HG02642 (cell line): ENCODE measurements at regions not wholly inside any gene's neighbourhood (a gene's known extent, or its start where the extent isn't known, plus 50 kb on each side); places are given as distances from the start of the nearest gene placed in this dataset.
"Not testable (repeated sequence)": the region's sequence is repeated elsewhere in the genome, so short reads cannot be mapped to it uniquely, and the experiment has no call there.

Experiments
- ATAC-seq: cut with Tn5 transposase; IDR thresholded peaks from one replicate; pipeline ENCODE4 v1.9.1; 2021; ENCODE audit warnings: mild to moderate bottlenecking; ENCODE audit not compliant: unreplicated experiment, poor library complexity

DNA sequence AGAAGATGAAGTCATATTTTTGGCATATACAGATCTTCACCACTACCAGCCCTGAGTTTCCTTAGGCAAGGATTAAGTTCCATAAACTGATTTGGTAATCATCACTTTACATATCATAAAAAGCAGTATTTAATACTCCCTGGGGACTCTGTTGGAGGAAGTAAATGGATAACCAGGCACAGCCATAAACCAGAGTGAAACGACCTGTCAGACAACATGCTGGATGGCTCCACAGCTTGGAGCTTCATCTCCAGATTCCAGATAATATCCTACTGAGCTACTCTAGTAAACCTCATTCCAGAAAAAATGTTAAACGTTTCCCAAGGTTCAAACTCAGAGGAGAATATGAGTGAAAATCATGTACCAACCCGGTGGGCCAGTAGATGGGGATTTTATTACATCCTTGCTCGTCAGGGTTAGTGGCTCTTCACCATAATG lies 109.2 kb downstream of the BASP1 start:
- ATAC-seq = no peak

GRCh38 chr5:17327048-17327625 lies 109.7 kb downstream of the BASP1 start:
- ATAC-seq = no peak

GRCh38 chr5:17329571-17329970 lies 112.1 kb downstream of the BASP1 start:
- no peak for ATAC-seq

DNA sequence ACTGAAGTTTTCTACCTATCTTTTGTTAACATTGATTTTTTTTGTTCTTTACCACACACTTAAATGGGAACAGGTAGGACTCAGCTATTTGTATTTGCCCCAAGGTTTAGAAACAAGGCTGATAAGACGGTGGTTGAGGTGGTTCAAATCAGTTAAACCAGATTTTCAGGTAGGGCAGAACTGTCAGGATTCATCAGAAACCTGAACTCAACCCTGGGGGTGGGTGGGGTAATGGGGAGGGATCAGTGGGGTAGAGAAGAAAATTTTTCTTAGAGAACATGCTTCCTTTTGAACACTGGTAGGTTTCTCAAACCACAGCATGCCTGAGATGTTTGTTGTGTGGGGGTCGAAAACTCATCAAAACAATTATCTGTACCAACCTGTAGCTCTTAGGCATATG lies 113.0 kb downstream of the BASP1 start:
- ATAC-seq = no peak

- ATAC-seq = no peak
Observed at GRCh38 chr5:17331651-17332050, 114.2 kb downstream of the BASP1 start.

- no peak for ATAC-seq
Observed at GRCh38 chr5:17333755-17334154, 116.3 kb downstream of the BASP1 start.

- no peak for ATAC-seq
Observed at GRCh38 chr5:17336054-17336453, 118.6 kb downstream of the BASP1 start.

- ATAC-seq = not testable (repeated sequence)
Observed at GRCh38 chr5:17336723-17337122, 119.3 kb downstream of the BASP1 start.

- ATAC-seq = no peak
Observed at GRCh38 chr5:17339841-17340240, 122.4 kb downstream of the BASP1 start.

- no peak for ATAC-seq
Observed at GRCh38 chr5:17340379-17340778, 122.9 kb downstream of the BASP1 start.

- ATAC-seq = no peak
Observed at GRCh38 chr5:17340819-17341218, 123.4 kb downstream of the BASP1 start.

DNA sequence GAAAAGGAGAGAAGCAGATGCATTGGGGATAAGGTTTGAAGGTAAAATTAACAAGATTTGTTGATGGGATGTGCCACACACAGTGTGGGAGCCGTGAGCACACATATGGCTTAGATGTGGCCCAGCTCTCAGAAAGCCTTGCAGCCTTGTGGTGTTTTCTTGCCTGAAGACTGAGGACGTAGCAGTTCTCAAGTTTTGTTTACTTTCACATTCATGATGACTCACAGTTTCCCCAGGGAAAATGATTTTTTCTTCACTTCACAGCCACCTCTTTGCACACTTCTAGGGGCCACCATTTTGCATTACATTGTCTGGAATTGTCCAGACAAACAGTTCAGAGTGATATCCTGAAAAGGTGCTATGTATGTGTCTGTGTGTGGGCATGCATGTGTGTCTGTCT lies 126.2 kb downstream of the BASP1 start:
- peak; percentile 86 for ATAC-seq

GRCh38 chr5:17346811-17347210 lies 129.4 kb downstream of the BASP1 start:
- ATAC-seq = no peak

- ATAC-seq = no peak
Observed at GRCh38 chr5:17352223-17352622, 134.8 kb downstream of the BASP1 start.

GRCh38 chr5:17354265-17354664 lies 136.8 kb downstream of the BASP1 start:
- no peak for ATAC-seq

- no peak for ATAC-seq
Observed at GRCh38 chr5:17355586-17356346, 138.3 kb downstream of the BASP1 start.

DNA sequence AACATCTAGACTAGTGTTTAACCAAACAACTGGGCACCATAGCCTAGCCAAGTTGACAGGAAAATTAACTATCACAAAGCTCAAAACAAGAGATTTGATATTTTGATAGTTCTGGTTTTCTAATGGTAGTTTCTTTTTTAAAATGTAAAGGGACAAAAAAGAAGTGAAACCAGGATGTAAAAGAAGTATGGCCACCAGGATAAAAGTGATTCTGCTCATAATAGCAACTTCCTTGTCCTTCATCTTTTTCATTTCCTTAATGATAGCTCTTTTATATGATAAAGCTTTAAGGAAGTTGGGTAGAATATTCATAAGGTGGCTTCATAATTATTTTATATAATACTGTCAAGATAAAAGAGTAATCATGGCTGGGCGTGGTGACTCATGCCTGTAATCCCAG lies 139.1 kb downstream of the BASP1 start:
- ATAC-seq = no peak

- no peak for ATAC-seq
Observed at GRCh38 chr5:17357504-17357903, 140.1 kb downstream of the BASP1 start.

DNA sequence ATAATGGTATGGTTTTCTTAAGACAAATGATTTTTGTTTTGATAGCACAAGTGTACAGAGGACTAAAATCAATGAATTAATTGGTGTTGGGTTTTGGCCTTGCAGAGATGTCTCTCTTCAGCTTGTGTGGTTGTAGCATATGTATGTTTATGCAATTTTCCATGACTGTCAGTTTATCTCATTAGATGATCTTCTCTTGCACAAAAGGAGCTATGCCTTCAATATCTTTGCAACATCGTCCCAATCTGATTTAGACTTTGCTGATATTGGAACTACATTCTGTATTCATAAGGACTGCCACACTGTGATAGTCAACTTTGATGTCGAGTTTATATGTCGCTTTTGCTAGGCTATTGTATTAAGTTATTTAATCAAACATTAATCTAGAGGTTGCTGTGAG lies 140.0 kb upstream of the TAF11L2 start:
- ATAC-seq = no peak

GRCh38 chr5:17359451-17360011 lies 138.5 kb upstream of the TAF11L2 start:
- ATAC-seq = no peak

DNA sequence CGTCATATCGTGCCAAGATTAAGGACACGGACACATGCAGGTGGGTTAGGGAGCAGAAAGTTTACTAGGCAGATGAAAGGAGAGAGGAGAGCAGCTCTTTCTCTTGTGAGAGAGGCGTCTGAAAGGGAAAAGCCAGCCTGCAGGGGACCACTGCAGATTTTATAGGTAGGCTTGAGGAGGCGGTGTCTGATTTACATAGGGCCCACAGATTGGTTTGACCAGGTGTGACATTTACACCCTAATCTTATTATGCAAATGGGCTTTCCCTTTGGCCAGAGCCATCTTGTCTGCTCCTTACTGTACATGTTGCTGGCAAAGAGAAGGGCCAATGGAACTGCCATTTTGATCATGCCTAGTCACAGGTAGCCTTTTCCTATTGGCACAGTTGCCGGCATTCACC lies 137.2 kb upstream of the TAF11L2 start:
- ATAC-seq = no peak

DNA sequence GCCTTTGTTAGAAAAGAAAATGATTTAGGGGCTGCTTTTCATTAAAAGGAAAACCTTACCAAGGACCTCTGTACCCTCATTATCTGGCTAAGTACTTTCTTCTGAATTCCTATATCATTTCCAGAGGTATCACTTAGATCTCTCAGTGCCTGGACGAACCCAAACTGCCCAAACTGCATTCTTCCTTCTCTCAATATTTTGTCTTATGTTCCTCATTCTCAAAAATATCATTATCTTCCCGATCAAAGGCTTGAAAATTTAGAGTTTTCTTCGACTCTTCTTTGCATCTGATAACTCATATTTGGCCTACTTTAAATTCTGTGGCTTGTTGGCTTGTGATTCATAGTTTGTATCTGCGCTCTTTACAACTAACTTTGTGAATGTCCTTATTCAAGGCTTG lies 136.7 kb upstream of the TAF11L2 start:
- no peak for ATAC-seq
